ENCODE measurements at regions not wholly inside any gene's neighbourhood (a gene's known extent, or its start where the extent isn't known, plus 50 kb on each side); places are given as distances from the start of the nearest gene placed in this dataset.

DNA sequence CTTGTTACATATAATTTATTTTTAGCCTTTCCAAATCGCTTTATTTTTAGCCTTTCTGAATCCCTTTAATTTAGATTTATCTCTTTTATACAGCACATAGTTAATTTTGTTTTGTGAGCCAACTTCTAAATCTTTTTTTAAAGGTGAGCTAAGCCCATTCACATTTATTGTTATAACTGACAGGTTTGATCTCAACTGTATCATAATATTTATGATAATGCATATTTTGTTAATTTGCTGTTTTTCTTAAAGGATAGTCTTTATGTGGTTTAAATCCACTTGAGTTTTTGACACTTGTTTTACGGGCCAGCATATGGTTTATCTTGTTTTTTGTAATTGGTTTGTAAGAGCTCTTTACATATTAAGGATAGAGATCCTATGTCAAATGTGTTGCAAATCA is 177.8 kb upstream of the SMIM23 start:
- TF ChIP-seq, protein P1, sequence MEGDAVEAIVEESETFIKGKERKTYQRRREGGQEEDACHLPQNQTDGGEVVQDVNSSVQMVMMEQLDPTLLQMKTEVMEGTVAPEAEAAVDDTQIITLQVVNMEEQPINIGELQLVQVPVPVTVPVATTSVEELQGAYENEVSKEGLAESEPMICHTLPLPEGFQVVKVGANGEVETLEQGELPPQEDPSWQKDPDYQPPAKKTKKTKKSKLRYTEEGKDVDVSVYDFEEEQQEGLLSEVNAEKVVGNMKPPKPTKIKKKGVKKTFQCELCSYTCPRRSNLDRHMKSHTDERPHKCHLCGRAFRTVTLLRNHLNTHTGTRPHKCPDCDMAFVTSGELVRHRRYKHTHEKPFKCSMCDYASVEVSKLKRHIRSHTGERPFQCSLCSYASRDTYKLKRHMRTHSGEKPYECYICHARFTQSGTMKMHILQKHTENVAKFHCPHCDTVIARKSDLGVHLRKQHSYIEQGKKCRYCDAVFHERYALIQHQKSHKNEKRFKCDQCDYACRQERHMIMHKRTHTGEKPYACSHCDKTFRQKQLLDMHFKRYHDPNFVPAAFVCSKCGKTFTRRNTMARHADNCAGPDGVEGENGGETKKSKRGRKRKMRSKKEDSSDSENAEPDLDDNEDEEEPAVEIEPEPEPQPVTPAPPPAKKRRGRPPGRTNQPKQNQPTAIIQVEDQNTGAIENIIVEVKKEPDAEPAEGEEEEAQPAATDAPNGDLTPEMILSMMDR (IDR thresholded peaks at IDR 0.05; ENCODE audit: low read length) = no peak
- no peak for TF ChIP-seq EZH2 (IDR thresholded peaks at IDR 0.05; ENCODE audit: borderline replicate concordance, low read length)
